GM23338 (cell line): ENCODE measurements at regions not wholly inside any gene's neighbourhood (a gene's known extent, or its start where the extent isn't known, plus 50 kb on each side); places are given as distances from the start of the nearest gene placed in this dataset.

Experiments
- ATAC-seq: fragments of 200-7000 bp; cut with Tn5 transposase; 3 replicates; pipeline ENCODE4 v1.9.1; 2020
- DNase-seq: peaks from one replicate; pipeline ENCODE4 v3.0.0-alpha.2; 2015; ENCODE audit warnings: low spot score
- H2AFZ ChIP-seq: fragments of 200-600 bp; sonication (generic); 2 replicates; pipeline ENCODE4 v1.8.0; 2016; ENCODE audit warnings: antibody characterized with exemption, mild to moderate bottlenecking, moderate library complexity
- H3F3A ChIP-seq: fragments of 200-600 bp; sonication (generic); replicated peaks from 2 replicates; pipeline ENCODE4 v1.8.0; 2017; ENCODE audit warnings: antibody characterized with exemption, mixed run types, low read depth
- H3K27ac ChIP-seq: fragments of 200-600 bp; sonication (generic); 2 replicates; pipeline ENCODE4 v1.6.1; 2016; ENCODE audit warnings: low read depth
- H3K27me3 ChIP-seq: fragments of 200-600 bp; sonication (generic); 2 replicates; pipeline ENCODE4 v1.8.0; 2016; ENCODE audit warnings: mild to moderate bottlenecking, mixed run types, moderate library complexity; ENCODE audit not compliant: insufficient read depth
- H3K36me3 ChIP-seq: fragments of 200-600 bp; sonication (generic); 2 replicates; pipeline ENCODE4 v1.8.0; 2016; ENCODE audit warnings: mild to moderate bottlenecking; ENCODE audit not compliant: insufficient read depth
- H3K4me1 ChIP-seq: fragments of 200-600 bp; sonication (generic); 2 replicates; pipeline ENCODE4 v1.8.0; 2016; ENCODE audit warnings: mild to moderate bottlenecking, moderate library complexity; ENCODE audit not compliant: insufficient read depth
- H3K4me2 ChIP-seq: fragments of 200-600 bp; sonication (generic); 2 replicates; pipeline ENCODE4 v1.7.1; 2017; ENCODE audit warnings: mixed run types
- H3K4me3 ChIP-seq: fragments of 200-600 bp; sonication (generic); 2 replicates; pipeline ENCODE4 v1.6.1; 2016; ENCODE audit warnings: mixed run types
- H3K79me2 ChIP-seq: fragments of 200-600 bp; sonication (generic); replicated peaks from 2 replicates; pipeline ENCODE4 v1.8.0; 2017; ENCODE audit warnings: mild to moderate bottlenecking; ENCODE audit not compliant: insufficient read depth
- H3K9me2 ChIP-seq: fragments of 200-600 bp; sonication (generic); 2 replicates; pipeline ENCODE4 v1.8.0; 2017; ENCODE audit not compliant: insufficient read depth
- H4K20me1 ChIP-seq: fragments of 200-600 bp; sonication (generic); replicated peaks from 2 replicates; pipeline ENCODE4 v1.8.0; 2017; ENCODE audit warnings: mild to moderate bottlenecking; ENCODE audit not compliant: insufficient read depth
- H3K27ac Mint-ChIP-seq: 2 replicates; pipeline ENCODE4 v1.8.0; 2020; ENCODE audit warnings: inconsistent platforms, mild to moderate bottlenecking, moderate library complexity, mixed read lengths
- H3K27me3 Mint-ChIP-seq: 3 replicates; pipeline ENCODE4 v1.8.0; 2022; ENCODE audit warnings: low read depth, mild to moderate bottlenecking, moderate library complexity, mixed read lengths, inconsistent platforms; ENCODE audit not compliant: insufficient read depth, poor library complexity
- H3K36me3 Mint-ChIP-seq: 3 replicates; pipeline ENCODE4 v1.8.0; 2021; ENCODE audit warnings: low read depth, mild to moderate bottlenecking, inconsistent platforms, moderate library complexity, mixed read lengths
- H3K4me1 Mint-ChIP-seq: 3 replicates; pipeline ENCODE4 v1.8.0; 2020; ENCODE audit warnings: mild to moderate bottlenecking, inconsistent platforms, mixed read lengths
- H3K4me3 Mint-ChIP-seq: 3 replicates; pipeline ENCODE4 v1.8.0; 2021; ENCODE audit warnings: moderate library complexity, mild to moderate bottlenecking, inconsistent platforms, mixed read lengths
- H3K9me3 Mint-ChIP-seq: 3 replicates; pipeline ENCODE4 v1.8.0; 2020; ENCODE audit warnings: moderate library complexity, mild to moderate bottlenecking, inconsistent platforms, mixed read lengths
- CREB1 ChIP-seq: fragments of 250-450 bp; sonication (Bioruptor Pico); IDR thresholded peaks from 2 replicates; pipeline ENCODE4 v1.5.0; 2020; ENCODE audit warnings: low read depth, mild to moderate bottlenecking, moderate library complexity
- EZH2 ChIP-seq: fragments of 200-600 bp; sonication (generic); IDR thresholded peaks from one replicate; pipeline ENCODE4 v1.8.0; 2017; ENCODE audit warnings: antibody characterized with exemption, mild to moderate bottlenecking, low read depth; ENCODE audit not compliant: unreplicated experiment
- EZH2phosphoT487 ChIP-seq: fragments of 200-600 bp; sonication (generic); IDR thresholded peaks from one replicate; pipeline ENCODE4 v1.8.1; 2018; ENCODE audit warnings: antibody characterized with exemption; ENCODE audit not compliant: unreplicated experiment
- JUNB ChIP-seq: IDR thresholded peaks from one replicate; pipeline ENCODE4 v1.6.1; 2016; ENCODE audit warnings: antibody characterized with exemption; ENCODE audit not compliant: unreplicated experiment
- NANOG ChIP-seq: IDR thresholded peaks from 2 replicates; pipeline ENCODE4 v1.6.1; 2016; ENCODE audit warnings: antibody characterized with exemption, borderline replicate concordance
- POLR2AphosphoS5 ChIP-seq: IDR thresholded peaks from 2 replicates; pipeline ENCODE4 v1.6.1; 2016; ENCODE audit warnings: antibody characterized with exemption, low read depth
- STAT1 ChIP-seq: IDR thresholded peaks from one replicate; pipeline ENCODE4 v1.6.1; 2016; ENCODE audit warnings: antibody characterized with exemption; ENCODE audit not compliant: unreplicated experiment
- ZNF114 ChIP-seq: fragments of 250-450 bp; sonication (Bioruptor Pico); IDR thresholded peaks from 2 replicates; pipeline ENCODE4 v1.5.0; 2020; ENCODE audit warnings: mild to moderate bottlenecking, moderate library complexity
- ZNF331 ChIP-seq: fragments of 250-450 bp; sonication (Bioruptor Pico); IDR thresholded peaks from 2 replicates; pipeline ENCODE4 v1.5.0; 2020; ENCODE audit warnings: low read depth, mild to moderate bottlenecking, moderate library complexity
- ZNF462 ChIP-seq: fragments of 250-450 bp; sonication (Bioruptor Pico); IDR thresholded peaks from 2 replicates; pipeline ENCODE4 v1.5.0; 2020; ENCODE audit warnings: mild to moderate bottlenecking, moderate library complexity
- TF ChIP-seq, protein P1 (sequence below): IDR thresholded peaks from one replicate; pipeline ENCODE4 v1.6.1; 2018; ENCODE audit warnings: antibody characterized with exemption; ENCODE audit not compliant: unreplicated experiment

DNA sequence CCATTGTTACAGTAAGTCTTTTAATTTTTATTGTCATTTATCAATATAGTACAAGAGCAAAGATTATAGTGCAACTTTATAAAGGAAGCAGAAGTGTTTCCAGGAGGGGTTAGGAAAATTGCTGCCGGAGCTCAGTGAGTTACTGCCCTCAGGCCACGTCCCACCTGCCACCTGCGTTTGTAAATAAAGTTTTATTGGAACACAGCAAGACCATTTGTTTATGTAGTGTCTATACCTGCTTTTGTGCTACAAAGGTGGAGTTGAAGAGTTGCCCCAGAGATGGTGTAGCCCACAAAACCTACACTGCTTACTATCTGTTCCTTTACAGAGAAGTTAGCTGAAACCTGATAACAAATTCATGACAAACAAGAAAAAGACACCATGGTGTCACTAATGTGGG, 437.8 kb upstream of the B3GAT1 start:
- no peak overlapping the region for H3K4me2 ChIP-seq
- no peak overlapping the region for H3K4me3 Mint-ChIP-seq
- DNase-seq: no peak
- H3K4me1 ChIP-seq: no peaks in the 10 kb centered on the region
- H3K27ac Mint-ChIP-seq: no peak overlapping the region
- H3K9me2 ChIP-seq: no peaks in the 10 kb centered on the region
- H3K79me2 ChIP-seq: no peaks in the 10 kb centered on the region
- no peak overlapping the region for H3K4me3 ChIP-seq
- TF ChIP-seq ZNF114: no peak
- TF ChIP-seq, protein P1, sequence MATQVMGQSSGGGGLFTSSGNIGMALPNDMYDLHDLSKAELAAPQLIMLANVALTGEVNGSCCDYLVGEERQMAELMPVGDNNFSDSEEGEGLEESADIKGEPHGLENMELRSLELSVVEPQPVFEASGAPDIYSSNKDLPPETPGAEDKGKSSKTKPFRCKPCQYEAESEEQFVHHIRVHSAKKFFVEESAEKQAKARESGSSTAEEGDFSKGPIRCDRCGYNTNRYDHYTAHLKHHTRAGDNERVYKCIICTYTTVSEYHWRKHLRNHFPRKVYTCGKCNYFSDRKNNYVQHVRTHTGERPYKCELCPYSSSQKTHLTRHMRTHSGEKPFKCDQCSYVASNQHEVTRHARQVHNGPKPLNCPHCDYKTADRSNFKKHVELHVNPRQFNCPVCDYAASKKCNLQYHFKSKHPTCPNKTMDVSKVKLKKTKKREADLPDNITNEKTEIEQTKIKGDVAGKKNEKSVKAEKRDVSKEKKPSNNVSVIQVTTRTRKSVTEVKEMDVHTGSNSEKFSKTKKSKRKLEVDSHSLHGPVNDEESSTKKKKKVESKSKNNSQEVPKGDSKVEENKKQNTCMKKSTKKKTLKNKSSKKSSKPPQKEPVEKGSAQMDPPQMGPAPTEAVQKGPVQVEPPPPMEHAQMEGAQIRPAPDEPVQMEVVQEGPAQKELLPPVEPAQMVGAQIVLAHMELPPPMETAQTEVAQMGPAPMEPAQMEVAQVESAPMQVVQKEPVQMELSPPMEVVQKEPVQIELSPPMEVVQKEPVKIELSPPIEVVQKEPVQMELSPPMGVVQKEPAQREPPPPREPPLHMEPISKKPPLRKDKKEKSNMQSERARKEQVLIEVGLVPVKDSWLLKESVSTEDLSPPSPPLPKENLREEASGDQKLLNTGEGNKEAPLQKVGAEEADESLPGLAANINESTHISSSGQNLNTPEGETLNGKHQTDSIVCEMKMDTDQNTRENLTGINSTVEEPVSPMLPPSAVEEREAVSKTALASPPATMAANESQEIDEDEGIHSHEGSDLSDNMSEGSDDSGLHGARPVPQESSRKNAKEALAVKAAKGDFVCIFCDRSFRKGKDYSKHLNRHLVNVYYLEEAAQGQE: no peak
- no peak for TF ChIP-seq JUNB
- no peak for TF ChIP-seq ZNF462 (CRISPR knock-in tag)
- TF ChIP-seq EZH2: no peak
- TF ChIP-seq STAT1: no peak
- TF ChIP-seq POLR2AphosphoS5: no peak
- TF ChIP-seq NANOG: no peak
- no peak for TF ChIP-seq CREB1
- no peak for TF ChIP-seq ZNF331
- no peak for TF ChIP-seq EZH2phosphoT487
- no peaks in the 10 kb centered on the region for H3K27me3 ChIP-seq
- H3K36me3 ChIP-seq: no peaks in the 10 kb centered on the region
- peaks cover 7% of the 10 kb centered on the region for H3K27me3 Mint-ChIP-seq
- H3K9me3 Mint-ChIP-seq: no peaks in the 10 kb centered on the region
- H4K20me1 ChIP-seq: no peaks in the 10 kb centered on the region
- peaks cover 7% of the 10 kb centered on the region; the same call in 2 of the 3 replicates for H3K4me1 Mint-ChIP-seq
- H3F3A ChIP-seq: no peaks in the 10 kb centered on the region
- H2AFZ ChIP-seq: no peak overlapping the region
- H3K36me3 Mint-ChIP-seq: no peaks in the 10 kb centered on the region
- no peak for ATAC-seq
- no peak overlapping the region for H3K27ac ChIP-seq
